H1 (cell line): ENCODE measurements at regions not wholly inside any gene's neighbourhood (a gene's known extent, or its start where the extent isn't known, plus 50 kb on each side); places are given as distances from the start of the nearest gene placed in this dataset.

ENCODE experiments used
- CHD2 ChIP-seq: IDR thresholded peaks from 2 replicates; pipeline ENCODE4 v1.6.1; 2012; ENCODE audit warnings: low read length, improper control_type of control experiment
- KDM5A ChIP-seq: fragments of 200-600 bp; IDR thresholded peaks from 2 replicates; pipeline ENCODE4 v1.7.1; 2012; ENCODE audit warnings: mild to moderate bottlenecking, low read length, inconsistent platforms, mixed read lengths
- TAF1 ChIP-seq: IDR thresholded peaks from 2 replicates; pipeline ENCODE4 v1.6.1; 2011; ENCODE audit warnings: mild to moderate bottlenecking, low read depth, low read length
- TF ChIP-seq, protein P1 (sequence below), 3 experiments: IDR thresholded peaks; 1 replicate in 2 of 3; 2 replicates in 1 of 3; pipeline versions ENCODE4 v1.5.1 to v1.6.1; 2011; ENCODE audit warnings: low read length in 3 of 3, mild to moderate bottlenecking in 3 of 3, inconsistent platforms in 2 of 3, low read depth in 1 of 3, moderate library complexity in 1 of 3; ENCODE audit not compliant: insufficient read depth in 1 of 3; ENCODE audit errors: control extremely low read depth in 1 of 3

GRCh38 chr21:38671773-38672172, 134.0 kb upstream of the ETS2 start (continued):
- TF ChIP-seq, protein P1, sequence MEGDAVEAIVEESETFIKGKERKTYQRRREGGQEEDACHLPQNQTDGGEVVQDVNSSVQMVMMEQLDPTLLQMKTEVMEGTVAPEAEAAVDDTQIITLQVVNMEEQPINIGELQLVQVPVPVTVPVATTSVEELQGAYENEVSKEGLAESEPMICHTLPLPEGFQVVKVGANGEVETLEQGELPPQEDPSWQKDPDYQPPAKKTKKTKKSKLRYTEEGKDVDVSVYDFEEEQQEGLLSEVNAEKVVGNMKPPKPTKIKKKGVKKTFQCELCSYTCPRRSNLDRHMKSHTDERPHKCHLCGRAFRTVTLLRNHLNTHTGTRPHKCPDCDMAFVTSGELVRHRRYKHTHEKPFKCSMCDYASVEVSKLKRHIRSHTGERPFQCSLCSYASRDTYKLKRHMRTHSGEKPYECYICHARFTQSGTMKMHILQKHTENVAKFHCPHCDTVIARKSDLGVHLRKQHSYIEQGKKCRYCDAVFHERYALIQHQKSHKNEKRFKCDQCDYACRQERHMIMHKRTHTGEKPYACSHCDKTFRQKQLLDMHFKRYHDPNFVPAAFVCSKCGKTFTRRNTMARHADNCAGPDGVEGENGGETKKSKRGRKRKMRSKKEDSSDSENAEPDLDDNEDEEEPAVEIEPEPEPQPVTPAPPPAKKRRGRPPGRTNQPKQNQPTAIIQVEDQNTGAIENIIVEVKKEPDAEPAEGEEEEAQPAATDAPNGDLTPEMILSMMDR (IDR thresholded peaks at IDR 0.05; ENCODE audit: control extremely low read depth in 1 of 3, insufficient read depth in 1 of 3, low read depth in 1 of 3, low read length in 3 of 3) = no peak
- TF ChIP-seq TAF1 (no peak), KDM5A (no peak), CHD2 (no peak)
- TF ChIP-seq, all 59 proteins: peak for 0
